Ovary (tissue), 7 donors: ENCODE measurements at regions not wholly inside any gene's neighbourhood (a gene's known extent, or its start where the extent isn't known, plus 50 kb on each side); places are given as distances from the start of the nearest gene placed in this dataset.
"Not testable (repeated sequence)": the region's sequence is repeated elsewhere in the genome, so short reads cannot be mapped to it uniquely, and the experiment has no call there.

Experiments
- DNase-seq, 5 donors: peaks; one replicate each; pipeline ENCODE4 v3.0.0-alpha.2; 2019 to 2020
- H3K27ac ChIP-seq, 2 donors: fragments of 200-600 bp; one replicate each; pipeline versions ENCODE4 v1.5.1 to v1.8.0; 2019 to 2022
- H3K27me3 ChIP-seq: fragments of 200-600 bp; one replicate; pipeline ENCODE4 v1.8.0; 2022
- H3K36me3 ChIP-seq: fragments of 200-600 bp; sonication (generic); one replicate; pipeline ENCODE4 v1.5.1; 2019
- H3K4me1 ChIP-seq: one replicate; pipeline ENCODE4 v1.8.1; 2013; ENCODE audit warnings: mild to moderate bottlenecking, moderate library complexity; ENCODE audit not compliant: insufficient read depth
- H3K4me3 ChIP-seq: fragments of 200-600 bp; sonication (generic); one replicate; pipeline ENCODE4 v1.5.1; 2017
- H3K9me3 ChIP-seq, 2 donors: fragments of 200-600 bp in 1 of 2; sonication (generic) in 1 of 2; one replicate each; pipeline versions ENCODE4 v1.5.1 to v1.8.1; 2013 to 2019; ENCODE audit warnings: mild to moderate bottlenecking in 1 of 2, moderate library complexity in 1 of 2
- EP300 ChIP-seq: sonication (generic); formaldehyde crosslinking; IDR thresholded peaks from one replicate; pipeline ENCODE4 v1.6.1; 2017; ENCODE audit warnings: antibody characterized with exemption
- POLR2A ChIP-seq: fragments of 450-650 bp; IDR thresholded peaks from one replicate; pipeline ENCODE4 v1.6.1; 2017; ENCODE audit warnings: antibody characterized with exemption, mild to moderate bottlenecking, moderate library complexity
- WGBS, 3 donors: extraction: QIAGEN DNeasy Blood & Tissue Kit in 1 of 3; methylation state at CpG; one replicate each; pipeline versions ENCODE4 v1.1.5 to v1.1.7; 2013 to 2017; 5-methylcytosine and 5-hydroxymethylcytosine counted together
- intact Hi-C, 4 donors: fragments of 100-400 bp; cut with DNase I; formaldehyde crosslinking; loops; one replicate each; pipeline versions ENCODE4 v1.11.0 to v1.15.1; 2022 to 2023
- TF ChIP-seq, protein P1 (sequence below), 3 donors: fragments of 450-650 bp in 2 of 3; fragments of 200-600 bp in 1 of 3; IDR thresholded peaks; one replicate each; pipeline versions ENCODE4 v1.5.1 to v1.8.0; 2016 to 2022; ENCODE audit warnings: antibody characterized with exemption in 3 of 3, mild to moderate bottlenecking in 1 of 3
- donor health status: DM: no; HTN: no; CAD: no; lungs with moderate emphysema.
- donor health status: DM: no; HTN: no; CAD: no.
- donor health status: Bipolar disorder and iron deficiency.
- donor health status: DM: no; HTN: no; CAD: no.
- donor health status: DM: yes; HTN: yes; CAD: no.

DNA sequence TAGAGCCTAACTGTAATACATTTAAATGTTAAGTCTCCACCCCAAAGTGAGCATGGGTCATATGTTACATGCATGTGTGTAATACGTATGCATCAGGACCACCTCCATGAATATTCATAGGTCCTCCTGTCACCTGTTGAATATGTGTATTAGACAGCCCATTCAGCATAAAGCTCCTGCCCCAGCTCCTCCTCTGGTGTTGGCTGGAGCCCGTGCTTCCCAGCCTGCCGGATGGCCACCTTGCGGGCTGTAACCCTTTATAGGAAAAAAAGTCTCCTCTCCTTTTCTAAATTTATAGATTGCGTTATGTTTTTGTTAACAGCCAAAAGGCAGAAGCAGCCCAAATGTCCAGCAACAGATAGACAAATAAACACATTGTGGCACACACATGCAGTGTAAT, 299.5 kb downstream of the MED10 start:
- Histone ChIP-seq H3K9me3 (no peaks in the 10 kb centered on the region), H3K27me3 (no peaks in the 10 kb centered on the region), H3K4me1 (no peaks in the 10 kb centered on the region), H3K27ac (no peak overlapping the region), H3K36me3 (no peaks in the 10 kb centered on the region), H3K4me3 (no peak overlapping the region)
- WGBS, 3 donors = 71 to 82% (median 71%) methylated on average over 5 of the region's 5 CpGs
- intact Hi-C loops = no loop called here
- TF ChIP-seq, protein P1, sequence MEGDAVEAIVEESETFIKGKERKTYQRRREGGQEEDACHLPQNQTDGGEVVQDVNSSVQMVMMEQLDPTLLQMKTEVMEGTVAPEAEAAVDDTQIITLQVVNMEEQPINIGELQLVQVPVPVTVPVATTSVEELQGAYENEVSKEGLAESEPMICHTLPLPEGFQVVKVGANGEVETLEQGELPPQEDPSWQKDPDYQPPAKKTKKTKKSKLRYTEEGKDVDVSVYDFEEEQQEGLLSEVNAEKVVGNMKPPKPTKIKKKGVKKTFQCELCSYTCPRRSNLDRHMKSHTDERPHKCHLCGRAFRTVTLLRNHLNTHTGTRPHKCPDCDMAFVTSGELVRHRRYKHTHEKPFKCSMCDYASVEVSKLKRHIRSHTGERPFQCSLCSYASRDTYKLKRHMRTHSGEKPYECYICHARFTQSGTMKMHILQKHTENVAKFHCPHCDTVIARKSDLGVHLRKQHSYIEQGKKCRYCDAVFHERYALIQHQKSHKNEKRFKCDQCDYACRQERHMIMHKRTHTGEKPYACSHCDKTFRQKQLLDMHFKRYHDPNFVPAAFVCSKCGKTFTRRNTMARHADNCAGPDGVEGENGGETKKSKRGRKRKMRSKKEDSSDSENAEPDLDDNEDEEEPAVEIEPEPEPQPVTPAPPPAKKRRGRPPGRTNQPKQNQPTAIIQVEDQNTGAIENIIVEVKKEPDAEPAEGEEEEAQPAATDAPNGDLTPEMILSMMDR (IDR thresholded peaks at IDR 0.05) = no peak
- TF ChIP-seq EP300 (no peak), POLR2A (no peak)
- DNase-seq = no peak

DNA sequence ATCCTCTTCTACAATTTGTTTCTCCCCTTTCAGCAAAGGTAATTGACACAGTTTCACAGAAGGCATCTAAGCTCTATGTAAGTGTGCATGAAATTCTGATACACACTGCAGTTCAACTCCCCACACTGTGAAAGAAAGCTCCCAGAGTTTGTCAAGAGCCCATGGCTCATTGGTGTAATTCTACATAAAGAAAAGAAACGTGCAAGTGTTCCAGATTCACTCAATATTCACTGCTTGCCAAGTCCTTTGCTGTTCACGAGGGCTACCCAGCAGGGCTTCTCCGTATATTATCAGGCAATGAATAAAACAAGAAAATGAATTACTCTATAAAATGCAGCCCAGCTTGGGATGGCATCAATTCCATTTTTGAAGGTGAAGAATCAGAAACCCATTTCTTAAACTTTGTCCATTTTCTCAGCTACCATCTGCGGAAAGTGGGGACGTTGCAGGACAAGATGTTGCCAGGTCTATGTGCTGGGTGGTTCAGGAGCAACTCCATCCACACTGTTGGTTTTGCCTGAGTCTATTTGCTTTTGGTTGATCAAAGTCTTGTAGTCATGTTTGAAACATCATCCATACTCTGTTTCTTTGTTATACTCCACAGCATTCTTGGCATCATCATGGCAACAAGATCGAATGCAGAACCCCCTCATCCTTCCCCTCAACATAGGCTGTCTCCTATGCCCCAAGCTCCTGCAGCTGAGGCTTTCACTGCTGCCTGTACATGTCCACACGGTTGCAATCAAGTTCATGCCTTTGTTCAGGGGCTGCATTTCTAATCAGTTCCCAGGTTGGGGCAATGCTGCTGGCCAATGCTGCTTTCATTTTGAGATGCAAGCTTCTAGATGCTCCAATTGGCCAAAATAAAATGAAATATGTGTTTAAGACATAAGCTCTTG, 301.8 kb downstream of the MED10 start:
- DNase-seq = no peak
- Histone ChIP-seq H3K36me3 (no peaks in the 10 kb centered on the region), H3K4me1 (no peaks in the 10 kb centered on the region), H3K27ac (no peak overlapping the region), H3K4me3 (no peak overlapping the region), H3K27me3 (no peaks in the 10 kb centered on the region), H3K9me3 (no peaks in the 10 kb centered on the region)
- intact Hi-C loops = no loop called here
- WGBS, 3 donors = 76 to 83% (median 81%) methylated on average over 7 of the region's 7 CpGs
- TF ChIP-seq, protein P1 (IDR thresholded peaks at IDR 0.05) = no peak
- TF ChIP-seq EP300 (no peak), POLR2A (no peak)

DNA sequence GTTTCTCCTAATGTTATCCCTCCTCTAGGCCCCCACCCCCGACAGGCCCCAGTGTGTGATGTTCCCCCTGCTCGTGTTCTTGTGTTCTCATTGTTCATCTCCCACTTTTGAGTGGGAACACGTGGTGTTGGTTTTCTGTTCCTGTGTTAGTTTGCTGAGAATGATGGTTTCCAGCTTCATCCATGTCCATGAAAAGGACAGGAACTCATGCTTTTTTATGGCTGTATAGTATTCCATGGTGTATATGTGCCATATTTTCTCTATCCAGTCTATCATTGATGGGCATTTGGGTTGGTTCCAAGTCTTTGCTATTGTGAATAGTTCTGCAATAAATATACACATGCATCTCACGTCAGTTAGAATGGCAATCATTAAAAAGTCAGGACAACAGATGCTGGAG, 305.9 kb downstream of the MED10 start:
- H3K4me1 ChIP-seq, H3K27me3 ChIP-seq, H3K27ac ChIP-seq, intact Hi-C loops, H3K36me3 ChIP-seq, H3K4me3 ChIP-seq, DNase-seq, H3K9me3 ChIP-seq: not testable (repeated sequence)
- WGBS, 3 donors = 86 to 92% (median 88%) methylated on average over 4 of the region's 4 CpGs

DNA sequence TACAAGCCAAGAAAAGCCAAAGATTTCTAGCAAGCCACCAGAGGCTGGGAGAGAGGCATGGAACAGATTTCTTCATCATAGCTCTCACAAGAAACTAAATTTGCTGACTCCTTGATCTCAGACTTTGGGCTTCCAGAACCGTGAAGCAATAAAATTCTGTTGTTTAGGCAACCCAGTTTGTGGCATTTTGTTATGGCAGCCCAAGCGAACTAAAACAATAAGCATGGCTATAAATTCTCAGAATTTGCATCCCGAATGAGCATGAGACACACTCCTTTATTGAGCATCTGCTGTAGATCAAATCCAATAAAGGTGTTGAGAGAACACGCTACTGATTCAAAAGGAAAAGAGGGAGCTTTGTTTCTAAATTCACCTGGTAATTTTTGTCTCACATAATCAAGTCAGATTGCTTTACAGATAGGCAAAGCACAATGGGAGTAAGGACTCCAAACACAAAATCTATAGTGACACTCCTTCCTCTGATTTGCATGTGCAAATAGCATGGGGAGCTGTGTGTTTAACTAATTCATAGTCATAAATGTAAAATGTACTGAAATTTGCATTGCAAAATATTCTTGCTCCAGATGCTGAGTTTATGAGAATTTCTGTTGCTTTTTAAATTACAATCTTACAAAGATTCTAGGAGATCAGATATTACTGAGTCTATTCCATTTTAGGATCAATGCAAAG, 308.7 kb downstream of the MED10 start:
- no peaks in the 10 kb centered on the region for H3K36me3 ChIP-seq
- TF ChIP-seq EP300 (no peak), POLR2A (no peak)
- TF ChIP-seq, protein P1 (IDR thresholded peaks at IDR 0.05) = no peak
- no peak overlapping the region for H3K27ac ChIP-seq
- H3K27me3 ChIP-seq = no peaks in the 10 kb centered on the region
- intact Hi-C loops = no loop called here
- DNase-seq = no peak
- no peaks in the 10 kb centered on the region for H3K4me1 ChIP-seq
- 54 to 71% (median 54%) methylated on average over 4 of the region's 4 CpGs for WGBS, 3 donors
- no peaks in the 10 kb centered on the region for H3K9me3 ChIP-seq
- H3K4me3 ChIP-seq = no peak overlapping the region

DNA sequence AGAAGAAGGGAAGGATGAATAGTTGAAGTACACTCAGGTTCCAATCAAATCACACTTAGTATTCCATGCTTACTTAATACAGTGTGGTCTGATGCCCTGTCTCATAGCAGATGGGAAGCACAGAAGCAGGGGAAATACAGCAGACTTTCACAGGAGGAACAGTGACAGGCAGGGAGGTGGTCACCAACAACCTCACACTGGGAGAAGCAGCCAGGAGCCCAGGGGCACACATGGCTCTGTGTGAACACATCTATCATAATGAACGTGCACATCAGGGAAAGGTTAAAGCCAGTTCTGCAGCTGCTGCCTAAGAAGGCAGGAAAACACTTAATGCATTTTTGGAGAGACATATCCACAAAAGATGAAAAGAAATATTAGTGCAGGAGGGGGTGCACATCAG, 312.3 kb downstream of the MED10 start:
- TF ChIP-seq, protein P1 (IDR thresholded peaks at IDR 0.05) = no peak
- TF ChIP-seq POLR2A (no peak), EP300 (no peak)
- WGBS, 3 donors = 30 to 51% (median 43%) methylated on average over 1 of the region's 1 CpG
- Histone ChIP-seq H3K4me3 (no peak overlapping the region), H3K9me3 (no peaks in the 10 kb centered on the region), H3K27ac (no peak overlapping the region), H3K4me1 (no peaks in the 10 kb centered on the region), H3K27me3 (no peaks in the 10 kb centered on the region), H3K36me3 (no peaks in the 10 kb centered on the region)
- DNase-seq = no peak
- intact Hi-C loops = no loop called here
